ENCODE measurements at regions not wholly inside any gene's neighbourhood (a gene's known extent, or its start where the extent isn't known, plus 50 kb on each side); places are given as distances from the start of the nearest gene placed in this dataset.

- no peak for DNase-seq (ENCODE audit: low spot score)
Observed at GRCh38 chr3:6771171-6771570, 89.7 kb upstream of the GRM7 start.

GRCh38 chr3:6779140-6779539, 81.8 kb upstream of the GRM7 start:
- no peak for DNase-seq (ENCODE audit: low spot score)

GRCh38 chr3:6781092-6781491, 79.8 kb upstream of the GRM7 start:
- DNase-seq (ENCODE audit: low spot score): no peak

GRCh38 chr3:6785726-6786125, 75.2 kb upstream of the GRM7 start:
- no peak for DNase-seq (ENCODE audit: low spot score)

GRCh38 chr3:6791161-6791560, 69.8 kb upstream of the GRM7 start:
- DNase-seq (ENCODE audit: low spot score): no peak

- no peak for DNase-seq (ENCODE audit: low spot score)
Observed at GRCh38 chr3:6799264-6799915, 61.5 kb upstream of the GRM7 start.

GRCh38 chr3:6803619-6804018, 57.3 kb upstream of the GRM7 start:
- no peak for DNase-seq (ENCODE audit: low spot score)

- DNase-seq (ENCODE audit: low spot score): no peak
Observed at GRCh38 chr3:6805236-6805635, 55.7 kb upstream of the GRM7 start.

GRCh38 chr3:6806991-6807390, 53.9 kb upstream of the GRM7 start:
- DNase-seq (ENCODE audit: low spot score): no peak

GRCh38 chr3:6807967-6808588, 52.8 kb upstream of the GRM7 start:
- DNase-seq (ENCODE audit: low spot score): no peak

GRCh38 chr3:6809349-6809748, 51.6 kb upstream of the GRM7 start:
- no peak for DNase-seq (ENCODE audit: low spot score)

Data from hepatic stellate cell (primary cell).